SK-N-SH treated with all-trans-retinoic acid at 6 μM for 48 hours (cell line): ENCODE measurements at regions not wholly inside any gene's neighbourhood (a gene's known extent, or its start where the extent isn't known, plus 50 kb on each side); places are given as distances from the start of the nearest gene placed in this dataset.

Source experiments
- ATAC-seq: fragments of 200-7000 bp; cut with Tn5 transposase; 3 replicates; pipeline ENCODE4 v1.9.1; 2020; ENCODE audit warnings: mild to moderate bottlenecking, moderate library complexity
- ARNTL ChIP-seq: fragments of 450-650 bp; formaldehyde crosslinking; IDR thresholded peaks from 2 replicates; pipeline ENCODE4 v1.5.0; 2020; ENCODE audit warnings: low read depth, mild to moderate bottlenecking, moderate library complexity, borderline replicate concordance
- BACH2 ChIP-seq: fragments of 250-450 bp; sonication (Bioruptor Pico); IDR thresholded peaks from 2 replicates; pipeline ENCODE4 v1.9.0; 2021; ENCODE audit warnings: mild to moderate bottlenecking, borderline replicate concordance
- CSDC2 ChIP-seq: fragments of 250-450 bp; sonication (Bioruptor Pico); IDR thresholded peaks from 2 replicates; pipeline ENCODE4 v1.5.0; 2020; ENCODE audit warnings: mild to moderate bottlenecking, moderate library complexity
- CSRNP3 ChIP-seq: fragments of 250-450 bp; sonication (Bioruptor Pico); IDR thresholded peaks from 2 replicates; pipeline ENCODE4 v1.5.1; 2021; ENCODE audit warnings: mild to moderate bottlenecking, moderate library complexity
- ESRRG ChIP-seq: fragments of 250-450 bp; sonication (Bioruptor Pico); IDR thresholded peaks from 2 replicates; pipeline ENCODE4 v1.6.1; 2021; ENCODE audit warnings: mild to moderate bottlenecking
- GLIS3 ChIP-seq: fragments of 250-450 bp; sonication (Bioruptor Pico); IDR thresholded peaks from 2 replicates; pipeline ENCODE4 v1.5.0; 2020; ENCODE audit warnings: mild to moderate bottlenecking, moderate library complexity
- ISL1 ChIP-seq: fragments of 250-450 bp; sonication (Bioruptor Pico); IDR thresholded peaks from 2 replicates; pipeline ENCODE4 v2.1.2; 2022; ENCODE audit warnings: mild to moderate bottlenecking, moderate library complexity
- OSR1 ChIP-seq: fragments of 250-450 bp; sonication (Bioruptor Pico); IDR thresholded peaks from 2 replicates; pipeline ENCODE4 v1.8.0; 2022; ENCODE audit warnings: moderate library complexity, mild to moderate bottlenecking, inconsistent platforms
- PPARA ChIP-seq: fragments of 250-450 bp; sonication (Bioruptor Pico); IDR thresholded peaks from 2 replicates; pipeline ENCODE4 v1.5.0; 2020; ENCODE audit warnings: mild to moderate bottlenecking, borderline replicate concordance
- RARB ChIP-seq: fragments of 250-450 bp; sonication (Bioruptor Pico); IDR thresholded peaks from 2 replicates; pipeline ENCODE4 v1.8.0; 2021; ENCODE audit warnings: mild to moderate bottlenecking, moderate library complexity
- SNAI2 ChIP-seq: fragments of 250-450 bp; sonication (Bioruptor Pico); IDR thresholded peaks from 2 replicates; pipeline ENCODE4 v1.5.0; 2020; ENCODE audit warnings: mild to moderate bottlenecking, moderate library complexity
- TCF4 ChIP-seq: fragments of 250-450 bp; sonication (Bioruptor Pico); IDR thresholded peaks from 2 replicates; pipeline ENCODE4 v1.8.0; 2021; ENCODE audit warnings: mild to moderate bottlenecking, moderate library complexity, borderline replicate concordance
- TOX ChIP-seq: fragments of 250-450 bp; sonication (Bioruptor Pico); IDR thresholded peaks from 2 replicates; pipeline ENCODE4 v1.8.0; 2021; ENCODE audit warnings: mild to moderate bottlenecking, moderate library complexity, borderline replicate concordance
- ZC3H10 ChIP-seq: fragments of 250-450 bp; sonication (Bioruptor Pico); IDR thresholded peaks from 2 replicates; pipeline ENCODE4 v1.5.1; 2021; ENCODE audit warnings: mild to moderate bottlenecking, moderate library complexity
- ZFP3 ChIP-seq: fragments of 250-450 bp; sonication (Bioruptor Pico); IDR thresholded peaks from 2 replicates; pipeline ENCODE4 v1.5.0; 2020; ENCODE audit warnings: mild to moderate bottlenecking, moderate library complexity
- ZFP30 ChIP-seq: fragments of 450-650 bp; formaldehyde crosslinking; IDR thresholded peaks from 2 replicates; pipeline ENCODE4 v1.5.0; 2022; ENCODE audit warnings: mild to moderate bottlenecking, moderate library complexity
- ZNF565 ChIP-seq: fragments of 450-650 bp; formaldehyde crosslinking; conservative IDR thresholded peaks from 2 replicates; pipeline ENCODE4 v1.5.0; 2020; ENCODE audit warnings: low read depth, mild to moderate bottlenecking, moderate library complexity
- ZNF70 ChIP-seq: fragments of 450-650 bp; formaldehyde crosslinking; IDR thresholded peaks from 2 replicates; pipeline ENCODE4 v1.5.0; 2020; ENCODE audit warnings: mild to moderate bottlenecking, moderate library complexity
- ZNF8 ChIP-seq: fragments of 450-650 bp; formaldehyde crosslinking; IDR thresholded peaks from 2 replicates; pipeline ENCODE4 v1.5.0; 2020; ENCODE audit warnings: mild to moderate bottlenecking, moderate library complexity
- TF ChIP-seq, protein P1 (sequence below): fragments of 250-450 bp; sonication (Bioruptor Pico); IDR thresholded peaks from 2 replicates; pipeline ENCODE4 v1.5.1; 2020; ENCODE audit warnings: low read depth, mild to moderate bottlenecking, moderate library complexity
- TF ChIP-seq, protein P2 (sequence below): fragments of 250-450 bp; sonication (Bioruptor Pico); IDR thresholded peaks from 2 replicates; pipeline ENCODE4 v1.8.0; 2020; ENCODE audit warnings: mild to moderate bottlenecking, moderate library complexity, borderline replicate concordance
- TF ChIP-seq, protein P3 (sequence below): fragments of 250-450 bp; sonication (Bioruptor Pico); IDR thresholded peaks from 2 replicates; pipeline ENCODE4 v1.8.0; 2021; ENCODE audit warnings: low read depth, mild to moderate bottlenecking, moderate library complexity, borderline replicate concordance
- TF ChIP-seq, protein P4 (sequence below): fragments of 250-450 bp; sonication (Bioruptor Pico); IDR thresholded peaks from 2 replicates; pipeline ENCODE4 v1.5.0; 2020; ENCODE audit warnings: mild to moderate bottlenecking, moderate library complexity

GRCh38 chr2:213228638-213229037, 55.6 kb upstream of the SPAG16 start:
- TF ChIP-seq SNAI2 (CRISPR knock-in tag) (no peak), GLIS3 (CRISPR knock-in tag) (no peak), ZFP30 (no peak), ZNF8 (no peak), PPARA (CRISPR knock-in tag) (no peak), RARB (CRISPR knock-in tag) (no peak), ARNTL (CRISPR knock-in tag) (no peak), ISL1 (CRISPR knock-in tag) (no peak), CSRNP3 (CRISPR knock-in tag) (no peak), OSR1 (CRISPR knock-in tag) (no peak), ESRRG (CRISPR knock-in tag) (no peak), TOX (CRISPR knock-in tag) (no peak), ZFP3 (CRISPR knock-in tag) (no peak), BACH2 (no peak), ZNF565 (CRISPR knock-in tag) (no peak)
- TF ChIP-seq, protein P1, sequence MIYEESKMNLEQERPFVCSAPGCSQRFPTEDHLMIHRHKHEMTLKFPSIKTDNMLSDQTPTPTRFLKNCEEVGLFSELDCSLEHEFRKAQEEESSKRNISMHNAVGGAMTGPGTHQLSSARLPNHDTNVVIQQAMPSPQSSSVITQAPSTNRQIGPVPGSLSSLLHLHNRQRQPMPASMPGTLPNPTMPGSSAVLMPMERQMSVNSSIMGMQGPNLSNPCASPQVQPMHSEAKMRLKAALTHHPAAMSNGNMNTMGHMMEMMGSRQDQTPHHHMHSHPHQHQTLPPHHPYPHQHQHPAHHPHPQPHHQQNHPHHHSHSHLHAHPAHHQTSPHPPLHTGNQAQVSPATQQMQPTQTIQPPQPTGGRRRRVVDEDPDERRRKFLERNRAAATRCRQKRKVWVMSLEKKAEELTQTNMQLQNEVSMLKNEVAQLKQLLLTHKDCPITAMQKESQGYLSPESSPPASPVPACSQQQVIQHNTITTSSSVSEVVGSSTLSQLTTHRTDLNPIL (CRISPR knock-in tag), result no peak
- TF ChIP-seq, protein P2, sequence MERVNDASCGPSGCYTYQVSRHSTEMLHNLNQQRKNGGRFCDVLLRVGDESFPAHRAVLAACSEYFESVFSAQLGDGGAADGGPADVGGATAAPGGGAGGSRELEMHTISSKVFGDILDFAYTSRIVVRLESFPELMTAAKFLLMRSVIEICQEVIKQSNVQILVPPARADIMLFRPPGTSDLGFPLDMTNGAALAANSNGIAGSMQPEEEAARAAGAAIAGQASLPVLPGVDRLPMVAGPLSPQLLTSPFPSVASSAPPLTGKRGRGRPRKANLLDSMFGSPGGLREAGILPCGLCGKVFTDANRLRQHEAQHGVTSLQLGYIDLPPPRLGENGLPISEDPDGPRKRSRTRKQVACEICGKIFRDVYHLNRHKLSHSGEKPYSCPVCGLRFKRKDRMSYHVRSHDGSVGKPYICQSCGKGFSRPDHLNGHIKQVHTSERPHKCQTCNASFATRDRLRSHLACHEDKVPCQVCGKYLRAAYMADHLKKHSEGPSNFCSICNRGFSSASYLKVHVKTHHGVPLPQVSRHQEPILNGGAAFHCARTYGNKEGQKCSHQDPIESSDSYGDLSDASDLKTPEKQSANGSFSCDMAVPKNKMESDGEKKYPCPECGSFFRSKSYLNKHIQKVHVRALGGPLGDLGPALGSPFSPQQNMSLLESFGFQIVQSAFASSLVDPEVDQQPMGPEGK, result no peak
- no peak for ATAC-seq

GRCh38 chr2:213229814-213230213, 54.5 kb upstream of the SPAG16 start:
- ATAC-seq, result no peak
- TF ChIP-seq CSDC2 (CRISPR knock-in tag) (no peak), ZC3H10 (CRISPR knock-in tag) (no peak), ZNF565 (CRISPR knock-in tag) (no peak), SNAI2 (CRISPR knock-in tag) (no peak), PPARA (CRISPR knock-in tag) (no peak), ZNF70 (CRISPR knock-in tag) (no peak), CSRNP3 (CRISPR knock-in tag) (no peak), ARNTL (CRISPR knock-in tag) (no peak), TOX (CRISPR knock-in tag) (no peak), TCF4 (CRISPR knock-in tag) (no peak), BACH2 (no peak), ZFP30 (no peak)
- TF ChIP-seq, protein P3, sequence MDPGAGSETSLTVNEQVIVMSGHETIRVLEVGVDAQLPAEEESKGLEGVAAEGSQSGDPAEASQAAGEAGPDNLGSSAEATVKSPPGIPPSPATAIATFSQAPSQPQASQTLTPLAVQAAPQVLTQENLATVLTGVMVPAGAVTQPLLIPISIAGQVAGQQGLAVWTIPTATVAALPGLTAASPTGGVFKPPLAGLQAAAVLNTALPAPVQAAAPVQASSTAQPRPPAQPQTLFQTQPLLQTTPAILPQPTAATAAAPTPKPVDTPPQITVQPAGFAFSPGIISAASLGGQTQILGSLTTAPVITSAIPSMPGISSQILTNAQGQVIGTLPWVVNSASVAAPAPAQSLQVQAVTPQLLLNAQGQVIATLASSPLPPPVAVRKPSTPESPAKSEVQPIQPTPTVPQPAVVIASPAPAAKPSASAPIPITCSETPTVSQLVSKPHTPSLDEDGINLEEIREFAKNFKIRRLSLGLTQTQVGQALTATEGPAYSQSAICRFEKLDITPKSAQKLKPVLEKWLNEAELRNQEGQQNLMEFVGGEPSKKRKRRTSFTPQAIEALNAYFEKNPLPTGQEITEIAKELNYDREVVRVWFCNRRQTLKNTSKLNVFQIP (CRISPR knock-in tag), result no peak
- TF ChIP-seq, protein P1 (CRISPR knock-in tag), result no peak
- TF ChIP-seq, protein P4, sequence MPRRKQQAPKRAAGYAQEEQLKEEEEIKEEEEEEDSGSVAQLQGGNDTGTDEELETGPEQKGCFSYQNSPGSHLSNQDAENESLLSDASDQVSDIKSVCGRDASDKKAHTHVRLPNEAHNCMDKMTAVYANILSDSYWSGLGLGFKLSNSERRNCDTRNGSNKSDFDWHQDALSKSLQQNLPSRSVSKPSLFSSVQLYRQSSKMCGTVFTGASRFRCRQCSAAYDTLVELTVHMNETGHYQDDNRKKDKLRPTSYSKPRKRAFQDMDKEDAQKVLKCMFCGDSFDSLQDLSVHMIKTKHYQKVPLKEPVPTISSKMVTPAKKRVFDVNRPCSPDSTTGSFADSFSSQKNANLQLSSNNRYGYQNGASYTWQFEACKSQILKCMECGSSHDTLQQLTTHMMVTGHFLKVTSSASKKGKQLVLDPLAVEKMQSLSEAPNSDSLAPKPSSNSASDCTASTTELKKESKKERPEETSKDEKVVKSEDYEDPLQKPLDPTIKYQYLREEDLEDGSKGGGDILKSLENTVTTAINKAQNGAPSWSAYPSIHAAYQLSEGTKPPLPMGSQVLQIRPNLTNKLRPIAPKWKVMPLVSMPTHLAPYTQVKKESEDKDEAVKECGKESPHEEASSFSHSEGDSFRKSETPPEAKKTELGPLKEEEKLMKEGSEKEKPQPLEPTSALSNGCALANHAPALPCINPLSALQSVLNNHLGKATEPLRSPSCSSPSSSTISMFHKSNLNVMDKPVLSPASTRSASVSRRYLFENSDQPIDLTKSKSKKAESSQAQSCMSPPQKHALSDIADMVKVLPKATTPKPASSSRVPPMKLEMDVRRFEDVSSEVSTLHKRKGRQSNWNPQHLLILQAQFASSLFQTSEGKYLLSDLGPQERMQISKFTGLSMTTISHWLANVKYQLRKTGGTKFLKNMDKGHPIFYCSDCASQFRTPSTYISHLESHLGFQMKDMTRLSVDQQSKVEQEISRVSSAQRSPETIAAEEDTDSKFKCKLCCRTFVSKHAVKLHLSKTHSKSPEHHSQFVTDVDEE (CRISPR knock-in tag), result no peak
- TF ChIP-seq, protein P2, result no peak
